ENCODE measurements at regions not wholly inside any gene's neighbourhood (a gene's known extent, or its start where the extent isn't known, plus 50 kb on each side); places are given as distances from the start of the nearest gene placed in this dataset.

DNA sequence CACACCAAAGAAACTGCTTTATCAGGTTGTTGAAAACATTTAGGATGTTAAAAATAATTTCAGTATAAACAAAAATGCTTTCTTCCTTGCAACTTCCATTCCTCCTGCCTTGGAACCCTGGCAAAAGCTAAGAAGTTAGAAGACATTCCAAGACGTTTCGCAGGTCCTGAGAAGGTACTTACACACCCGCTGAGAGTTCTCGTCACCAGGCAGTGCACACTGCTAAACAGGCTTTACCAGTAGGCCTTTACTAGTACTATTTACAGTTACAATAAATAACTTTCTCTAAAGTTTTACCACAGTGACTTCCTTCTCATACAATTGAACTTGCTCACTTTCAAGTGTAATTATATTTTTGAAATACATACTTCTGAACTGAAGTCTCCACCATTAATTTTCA is 81.4 kb upstream of the RPS6KA2 start:
- FAIRE-seq (no peak), DNase-seq (ENCODE audit: low read depth in 1 of 2, low spot score in 1 of 2) (no peak), ATAC-seq (no peak)
- Histone ChIP-seq H3K4me3 (no peak overlapping the region), H3K4me2 (no peak overlapping the region), H3K9me3 (no peaks in the 10 kb centered on the region), H3K27ac (no peak overlapping the region), H3K4me1 (no peaks in the 10 kb centered on the region)
- TF ChIP-seq BHLHE40 (IDR thresholded peaks at IDR 0.05; ENCODE audit: low read depth, low read length) (no peak), TP53 (CRISPR knock-in tag; IDR thresholded peaks at IDR 0.05) (no peak), EHF (CRISPR knock-in tag; IDR thresholded peaks at IDR 0.05) (no peak), ZSCAN20 (CRISPR knock-in tag; IDR thresholded peaks at IDR 0.05) (no peak), ZC3H11A (IDR thresholded peaks at IDR 0.05) (no peak), CHD2 (IDR thresholded peaks at IDR 0.05; ENCODE audit: low read length, partially characterized antibody) (no peak), RFX5 (IDR thresholded peaks at IDR 0.05) (no peak), POLR2A (IDR thresholded peaks at IDR 0.05; ENCODE audit: low read length) (no peak), ZFP36 (IDR thresholded peaks at IDR 0.05; ENCODE audit: borderline replicate concordance, partially characterized antibody) (no peak), RCOR1 (IDR thresholded peaks at IDR 0.05; ENCODE audit: low read depth, low read length) (no peak), HOXB13 (CRISPR knock-in tag; IDR thresholded peaks at IDR 0.05; ENCODE audit: low read depth) (no peak), BCL3 (IDR thresholded peaks at IDR 0.05) (no peak), RARB (CRISPR knock-in tag; IDR thresholded peaks at IDR 0.05) (no peak), HES2 (IDR thresholded peaks at IDR 0.05) (no peak), MAZ (IDR thresholded peaks at IDR 0.05; ENCODE audit: borderline replicate concordance, low read depth, low read length) (no peak), ESRRA (IDR thresholded peaks at IDR 0.05; ENCODE audit: borderline replicate concordance, low read length) (no peak)
- TF ChIP-seq, protein P1, sequence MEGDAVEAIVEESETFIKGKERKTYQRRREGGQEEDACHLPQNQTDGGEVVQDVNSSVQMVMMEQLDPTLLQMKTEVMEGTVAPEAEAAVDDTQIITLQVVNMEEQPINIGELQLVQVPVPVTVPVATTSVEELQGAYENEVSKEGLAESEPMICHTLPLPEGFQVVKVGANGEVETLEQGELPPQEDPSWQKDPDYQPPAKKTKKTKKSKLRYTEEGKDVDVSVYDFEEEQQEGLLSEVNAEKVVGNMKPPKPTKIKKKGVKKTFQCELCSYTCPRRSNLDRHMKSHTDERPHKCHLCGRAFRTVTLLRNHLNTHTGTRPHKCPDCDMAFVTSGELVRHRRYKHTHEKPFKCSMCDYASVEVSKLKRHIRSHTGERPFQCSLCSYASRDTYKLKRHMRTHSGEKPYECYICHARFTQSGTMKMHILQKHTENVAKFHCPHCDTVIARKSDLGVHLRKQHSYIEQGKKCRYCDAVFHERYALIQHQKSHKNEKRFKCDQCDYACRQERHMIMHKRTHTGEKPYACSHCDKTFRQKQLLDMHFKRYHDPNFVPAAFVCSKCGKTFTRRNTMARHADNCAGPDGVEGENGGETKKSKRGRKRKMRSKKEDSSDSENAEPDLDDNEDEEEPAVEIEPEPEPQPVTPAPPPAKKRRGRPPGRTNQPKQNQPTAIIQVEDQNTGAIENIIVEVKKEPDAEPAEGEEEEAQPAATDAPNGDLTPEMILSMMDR (IDR thresholded peaks at IDR 0.05), result no peak
- TF ChIP-seq, protein P2, sequence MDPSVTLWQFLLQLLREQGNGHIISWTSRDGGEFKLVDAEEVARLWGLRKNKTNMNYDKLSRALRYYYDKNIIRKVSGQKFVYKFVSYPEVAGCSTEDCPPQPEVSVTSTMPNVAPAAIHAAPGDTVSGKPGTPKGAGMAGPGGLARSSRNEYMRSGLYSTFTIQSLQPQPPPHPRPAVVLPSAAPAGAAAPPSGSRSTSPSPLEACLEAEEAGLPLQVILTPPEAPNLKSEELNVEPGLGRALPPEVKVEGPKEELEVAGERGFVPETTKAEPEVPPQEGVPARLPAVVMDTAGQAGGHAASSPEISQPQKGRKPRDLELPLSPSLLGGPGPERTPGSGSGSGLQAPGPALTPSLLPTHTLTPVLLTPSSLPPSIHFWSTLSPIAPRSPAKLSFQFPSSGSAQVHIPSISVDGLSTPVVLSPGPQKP (IDR thresholded peaks at IDR 0.05; ENCODE audit: low read depth, low read length), result no peak
- TF ChIP-seq, protein P3, sequence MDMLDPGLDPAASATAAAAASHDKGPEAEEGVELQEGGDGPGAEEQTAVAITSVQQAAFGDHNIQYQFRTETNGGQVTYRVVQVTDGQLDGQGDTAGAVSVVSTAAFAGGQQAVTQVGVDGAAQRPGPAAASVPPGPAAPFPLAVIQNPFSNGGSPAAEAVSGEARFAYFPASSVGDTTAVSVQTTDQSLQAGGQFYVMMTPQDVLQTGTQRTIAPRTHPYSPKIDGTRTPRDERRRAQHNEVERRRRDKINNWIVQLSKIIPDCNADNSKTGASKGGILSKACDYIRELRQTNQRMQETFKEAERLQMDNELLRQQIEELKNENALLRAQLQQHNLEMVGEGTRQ (IDR thresholded peaks at IDR 0.05), result no peak
- TF ChIP-seq, protein P4, sequence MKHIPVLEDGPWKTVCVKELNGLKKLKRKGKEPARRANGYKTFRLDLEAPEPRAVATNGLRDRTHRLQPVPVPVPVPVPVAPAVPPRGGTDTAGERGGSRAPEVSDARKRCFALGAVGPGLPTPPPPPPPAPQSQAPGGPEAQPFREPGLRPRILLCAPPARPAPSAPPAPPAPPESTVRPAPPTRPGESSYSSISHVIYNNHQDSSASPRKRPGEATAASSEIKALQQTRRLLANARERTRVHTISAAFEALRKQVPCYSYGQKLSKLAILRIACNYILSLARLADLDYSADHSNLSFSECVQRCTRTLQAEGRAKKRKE (CRISPR knock-in tag; IDR thresholded peaks at IDR 0.05; ENCODE audit: low read depth), result no peak
- CTCF ChIA-PET, result no interaction called here
- POLR2A ChIA-PET, result no interaction called here
- 81% methylated on average over 4 of the region's 4 CpGs for WGBS (ENCODE audit: missing lambda C conversion rate)

DNA sequence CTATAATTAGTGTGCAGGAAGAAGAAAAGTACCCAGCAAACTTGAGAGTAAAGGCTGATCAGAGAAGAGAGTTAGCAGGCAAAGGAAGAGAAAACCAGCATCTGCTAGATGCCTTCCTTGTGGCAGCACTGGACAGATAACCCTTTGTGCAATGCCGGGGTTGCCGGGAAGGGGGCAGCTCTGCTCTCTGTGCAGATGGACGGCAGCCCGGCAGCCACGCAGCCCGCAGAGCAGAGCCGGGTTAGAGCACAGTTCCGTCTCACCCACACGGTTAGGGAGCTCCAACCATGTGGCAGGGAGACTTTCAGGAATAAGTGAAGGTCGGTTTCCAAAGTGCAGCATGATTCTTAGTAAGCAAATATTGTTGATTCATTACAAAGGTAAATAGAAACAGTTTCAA is 80.0 kb upstream of the RPS6KA2 start:
- H3K27ac ChIP-seq, result no peak overlapping the region
- FAIRE-seq (no peak), DNase-seq (ENCODE audit: low read depth in 1 of 2, low spot score in 1 of 2) (peak; percentile 29 to 35), ATAC-seq (peak; percentile 90 to 94)
- ChIA-PET CTCF (interaction anchor here (0.7 kb wide), 1 partner anchor 68 kb away, joined by 3 read pairs; no protein-coding TSS in a partner anchor), POLR2A (no interaction called here)
- no peaks in the 10 kb centered on the region for H3K9me3 ChIP-seq
- H3K4me2 ChIP-seq, result peak overlapping the region; percentile 41
- H3K4me3 ChIP-seq, result no peak overlapping the region
- TF ChIP-seq HOXB5 (CRISPR knock-in tag; IDR thresholded peaks at IDR 0.05) (no peak), BCL3 (IDR thresholded peaks at IDR 0.05) (no peak), RAD21 (conservative IDR thresholded peaks at IDR 0.05 in 1 of 2, IDR thresholded peaks at IDR 0.05 in 1 of 2) (peak; percentile 17 to 24; a peak in 2 of 5 replicates), NR3C1 (IDR thresholded peaks at IDR 0.05) (no peak), SREBF2 (IDR thresholded peaks at IDR 0.05) (no peak), CEBPB (IDR thresholded peaks at IDR 0.05) (no peak), FOXS1 (CRISPR knock-in tag; IDR thresholded peaks at IDR 0.05) (no peak)
- no peaks in the 10 kb centered on the region for H3K4me1 ChIP-seq
- WGBS (ENCODE audit: missing lambda C conversion rate), result 5% methylated on average over 10 of the region's 10 CpGs

Measured in A549 (cell line).